SK-N-SH (cell line): ENCODE measurements at regions not wholly inside any gene's neighbourhood (a gene's known extent, or its start where the extent isn't known, plus 50 kb on each side); places are given as distances from the start of the nearest gene placed in this dataset.

Experiments
- CTCF ChIA-PET: fragments of 300-600, 350-600 bp; formaldehyde crosslinking; extraction: SDS; loops from one replicate; lab custom pipeline; 2021; lab: Yijun Ruan, JAX
- POLR2A ChIA-PET: fragments of 350-600 bp; sonication (Branson Sonifier 250); formaldehyde crosslinking; extraction: SDS; loops from one replicate; lab custom pipeline; 2020; ENCODE audit warnings: antibody characterized with exemption, inconsistent platforms; lab: Yijun Ruan, JAX
- DNase-seq: peaks from one replicate; pipeline ENCODE4 v3.0.0; 2012
- H2AFZ ChIP-seq: fragments of 200-600 bp; sonication (generic); 2 replicates; pipeline ENCODE4 v1.8.1; 2016; ENCODE audit warnings: antibody characterized with exemption, mild to moderate bottlenecking, low read depth
- H3F3A ChIP-seq: fragments of 200-600 bp; sonication (generic); replicated peaks from 2 replicates; pipeline ENCODE3; 2016; ENCODE audit warnings: antibody characterized with exemption, mild to moderate bottlenecking; ENCODE audit not compliant: insufficient read depth
- H3K27ac ChIP-seq, 2 experiments: fragments of 200-500 bp in 1 of 2; fragments of 200-600 bp in 1 of 2; sonication (Bioruptor generic) in 1 of 2; sonication (generic), shearing (Covaris generic) in 1 of 2; 2 replicates each; pipeline versions ENCODE4 v1.5.1 to v1.6.1; 2014 to 2016; ENCODE audit warnings: low read depth in 2 of 2, inconsistent platforms in 1 of 2, low read length in 1 of 2, mild to moderate bottlenecking in 1 of 2, mixed read lengths in 1 of 2
- H3K27me3 ChIP-seq: fragments of 200-600 bp; sonication (generic), shearing (Covaris generic); 2 replicates; pipeline ENCODE4 v1.6.1; 2016; ENCODE audit warnings: mixed run types; ENCODE audit not compliant: insufficient read depth
- H3K36me3 ChIP-seq, 2 experiments: fragments of 200-500 bp in 1 of 2; fragments of 200-600 bp in 1 of 2; sonication (Bioruptor generic) in 1 of 2; sonication (generic) in 1 of 2; replicated peaks in 1 of 2; 2 replicates each; pipeline versions ENCODE3 to v1.5.1; 2014 to 2016; ENCODE audit warnings: low read length in 1 of 2, mild to moderate bottlenecking in 1 of 2; ENCODE audit not compliant: insufficient read depth in 2 of 2, control insufficient read depth in 1 of 2
- H3K4me1 ChIP-seq, 2 experiments: fragments of 200-500 bp in 1 of 2; fragments of 200-600 bp in 1 of 2; sonication (Bioruptor generic) in 1 of 2; sonication (generic), shearing (Covaris generic) in 1 of 2; 2 replicates each; pipeline versions ENCODE4 v1.5.1 to v1.6.1; 2014 to 2016; ENCODE audit warnings: low read depth in 1 of 2, low read length in 1 of 2, mixed run types in 1 of 2; ENCODE audit not compliant: insufficient read depth in 2 of 2, control insufficient read depth in 1 of 2
- H3K4me2 ChIP-seq: fragments of 200-600 bp; sonication (generic), shearing (Covaris generic); 2 replicates; pipeline ENCODE4 v1.6.1; 2017; ENCODE audit warnings: mixed run types
- H3K4me3 ChIP-seq, 2 experiments: fragments of 200-500 bp in 1 of 2; fragments of 200-600 bp in 1 of 2; sonication (Bioruptor generic) in 1 of 2; sonication (generic), shearing (Covaris generic) in 1 of 2; 2 replicates each; pipeline versions ENCODE4 v1.5.1 to v1.8.1; 2014 to 2016; ENCODE audit warnings: low read depth in 2 of 2, inconsistent platforms in 1 of 2, low read length in 1 of 2, mild to moderate bottlenecking in 1 of 2, mixed read lengths in 1 of 2, moderate library complexity in 1 of 2
- H3K79me2 ChIP-seq: fragments of 200-600 bp; sonication (generic); 2 replicates; pipeline ENCODE4 v1.8.1; 2017; ENCODE audit warnings: mild to moderate bottlenecking; ENCODE audit not compliant: insufficient read depth
- H3K9ac ChIP-seq: fragments of 200-600 bp; sonication (generic); 2 replicates; pipeline ENCODE4 v1.6.1; 2017; ENCODE audit warnings: mixed run types
- H3K9me2 ChIP-seq: fragments of 200-600 bp; sonication (generic); 2 replicates; pipeline ENCODE4 v1.6.1; 2017; ENCODE audit warnings: mixed run types
- H3K9me3 ChIP-seq: fragments of 200-600 bp; sonication (generic); 2 replicates; pipeline ENCODE4 v1.6.1; 2017; ENCODE audit warnings: mixed run types, mild to moderate bottlenecking, moderate library complexity
- H4K20me1 ChIP-seq: fragments of 200-600 bp; sonication (generic); 2 replicates; pipeline ENCODE4 v1.6.1; 2017; ENCODE audit warnings: mild to moderate bottlenecking, mixed run types; ENCODE audit not compliant: insufficient read depth
- CHD2 ChIP-seq: fragments of 150-350 bp; IDR thresholded peaks from 2 replicates; pipeline ENCODE4 v1.6.1; 2018; ENCODE audit warnings: low read length; ENCODE audit not compliant: partially characterized antibody
- EP300 ChIP-seq, 2 experiments: IDR thresholded peaks; 2 replicates each; pipeline versions ENCODE4 v1.4.0 to v1.6.1; 2012; ENCODE audit warnings: borderline replicate concordance in 1 of 2, low read depth in 1 of 2, low read length in 1 of 2
- FOSL2 ChIP-seq: IDR thresholded peaks from 2 replicates; pipeline ENCODE4 v1.4.0; 2012; ENCODE audit warnings: low read depth, mild to moderate bottlenecking, moderate library complexity, borderline replicate concordance
- FOXJ3 ChIP-seq: sonication (generic); formaldehyde crosslinking; IDR thresholded peaks from 2 replicates; pipeline ENCODE4 v1.5.1; 2020; ENCODE audit warnings: mild to moderate bottlenecking, missing genetic modification reagents
- FOXM1 ChIP-seq: IDR thresholded peaks from 2 replicates; pipeline ENCODE4 v1.4.0; 2012; ENCODE audit warnings: low read depth, mild to moderate bottlenecking
- GATA2 ChIP-seq: sonication (generic); formaldehyde crosslinking; IDR thresholded peaks from 2 replicates; pipeline ENCODE4 v1.5.0; 2020; ENCODE audit warnings: mild to moderate bottlenecking, missing genetic modification reagents
- IRF3 ChIP-seq: fragments of 150-350 bp; IDR thresholded peaks from 2 replicates; pipeline ENCODE4 v1.6.1; 2016; ENCODE audit warnings: mild to moderate bottlenecking, low read depth, low read length
- MAX ChIP-seq: IDR thresholded peaks from 2 replicates; pipeline ENCODE4 v1.4.0; 2012; ENCODE audit warnings: low read depth
- NRF1 ChIP-seq: IDR thresholded peaks from 2 replicates; pipeline ENCODE4 v1.6.1; 2012; ENCODE audit warnings: low read depth, mild to moderate bottlenecking, low read length
- PBX3 ChIP-seq: IDR thresholded peaks from 2 replicates; pipeline ENCODE4; 2012
- RFX5 ChIP-seq: IDR thresholded peaks from 2 replicates; pipeline ENCODE4 v1.6.1; 2012; ENCODE audit warnings: mild to moderate bottlenecking, improper control_type of control experiment, low read length
- RXRA ChIP-seq: IDR thresholded peaks from 2 replicates; pipeline ENCODE4 v1.4.0; 2012; ENCODE audit warnings: low read depth, mild to moderate bottlenecking, borderline replicate concordance
- USF1 ChIP-seq: IDR thresholded peaks from 2 replicates; pipeline ENCODE4 v1.4.0; 2012; ENCODE audit warnings: low read depth, borderline replicate concordance
- ZBTB33 ChIP-seq: IDR thresholded peaks from 2 replicates; pipeline ENCODE4 v1.4.0; 2012; ENCODE audit warnings: low read depth, borderline replicate concordance
- WGBS: methylation state at CpG from one replicate; pipeline ENCODE4 v1.1.6; 2017; ENCODE audit warnings: low lambda C conversion rate; 5-methylcytosine and 5-hydroxymethylcytosine counted together
- TF ChIP-seq, protein P1 (sequence below): IDR thresholded peaks from 2 replicates; pipeline ENCODE4 v1.6.1; 2012; ENCODE audit warnings: mild to moderate bottlenecking, low read depth, low read length, moderate library complexity
- TF ChIP-seq, protein P2 (sequence below): fragments of 150-350 bp; IDR thresholded peaks from 2 replicates; pipeline ENCODE4 v1.6.1; 2017; ENCODE audit warnings: antibody characterized with exemption, low read length, low read depth, borderline replicate concordance

DNA sequence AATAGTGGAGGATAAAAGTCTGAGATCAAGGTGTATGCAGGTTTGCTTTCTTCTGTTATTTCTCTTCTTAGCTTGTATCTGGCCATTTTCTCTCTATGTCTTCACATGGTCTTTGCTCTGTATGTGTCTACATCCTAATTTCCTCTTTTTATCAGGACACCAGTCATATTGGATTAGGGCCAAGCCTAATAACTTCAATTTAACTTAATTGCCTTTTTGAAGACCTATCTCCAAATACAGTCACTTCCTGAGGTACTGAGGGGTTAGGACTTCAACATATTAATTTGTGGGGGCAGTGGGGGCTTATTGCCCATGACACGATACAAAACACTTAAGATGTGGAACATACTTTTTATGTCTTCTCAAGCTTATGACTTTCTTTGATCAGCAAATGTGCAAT, 632.9 kb upstream of the CELF4 start (continued):
- TF ChIP-seq, protein P1, sequence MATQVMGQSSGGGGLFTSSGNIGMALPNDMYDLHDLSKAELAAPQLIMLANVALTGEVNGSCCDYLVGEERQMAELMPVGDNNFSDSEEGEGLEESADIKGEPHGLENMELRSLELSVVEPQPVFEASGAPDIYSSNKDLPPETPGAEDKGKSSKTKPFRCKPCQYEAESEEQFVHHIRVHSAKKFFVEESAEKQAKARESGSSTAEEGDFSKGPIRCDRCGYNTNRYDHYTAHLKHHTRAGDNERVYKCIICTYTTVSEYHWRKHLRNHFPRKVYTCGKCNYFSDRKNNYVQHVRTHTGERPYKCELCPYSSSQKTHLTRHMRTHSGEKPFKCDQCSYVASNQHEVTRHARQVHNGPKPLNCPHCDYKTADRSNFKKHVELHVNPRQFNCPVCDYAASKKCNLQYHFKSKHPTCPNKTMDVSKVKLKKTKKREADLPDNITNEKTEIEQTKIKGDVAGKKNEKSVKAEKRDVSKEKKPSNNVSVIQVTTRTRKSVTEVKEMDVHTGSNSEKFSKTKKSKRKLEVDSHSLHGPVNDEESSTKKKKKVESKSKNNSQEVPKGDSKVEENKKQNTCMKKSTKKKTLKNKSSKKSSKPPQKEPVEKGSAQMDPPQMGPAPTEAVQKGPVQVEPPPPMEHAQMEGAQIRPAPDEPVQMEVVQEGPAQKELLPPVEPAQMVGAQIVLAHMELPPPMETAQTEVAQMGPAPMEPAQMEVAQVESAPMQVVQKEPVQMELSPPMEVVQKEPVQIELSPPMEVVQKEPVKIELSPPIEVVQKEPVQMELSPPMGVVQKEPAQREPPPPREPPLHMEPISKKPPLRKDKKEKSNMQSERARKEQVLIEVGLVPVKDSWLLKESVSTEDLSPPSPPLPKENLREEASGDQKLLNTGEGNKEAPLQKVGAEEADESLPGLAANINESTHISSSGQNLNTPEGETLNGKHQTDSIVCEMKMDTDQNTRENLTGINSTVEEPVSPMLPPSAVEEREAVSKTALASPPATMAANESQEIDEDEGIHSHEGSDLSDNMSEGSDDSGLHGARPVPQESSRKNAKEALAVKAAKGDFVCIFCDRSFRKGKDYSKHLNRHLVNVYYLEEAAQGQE, result no peak
- TF ChIP-seq MAX (no peak), EP300 (IDR thresholded peaks at IDR 0.05; ENCODE audit: borderline replicate concordance in 1 of 2, low read depth in 1 of 2, low read length in 1 of 2) (no peak)

DNA sequence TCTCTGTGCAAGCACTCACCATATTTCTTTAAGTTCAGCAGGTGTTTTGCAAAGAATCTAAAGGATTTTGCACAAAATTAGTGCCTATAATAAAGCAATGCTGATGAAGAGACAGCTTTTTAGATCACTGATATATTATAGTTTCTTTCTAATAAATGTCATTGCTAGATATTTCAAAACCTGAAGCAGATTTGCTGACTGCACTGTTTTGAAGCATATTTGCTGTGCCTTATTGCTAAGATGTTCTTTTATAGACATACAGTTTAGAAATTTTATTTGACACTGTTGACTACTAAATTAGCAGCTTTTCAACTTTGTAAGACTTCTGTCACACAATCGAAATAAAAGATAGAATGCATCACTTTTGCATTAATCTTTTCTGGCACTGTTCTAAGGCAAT, 620.9 kb upstream of the CELF4 start:
- Histone ChIP-seq H3K27me3 (no peaks in the 10 kb centered on the region), H3K79me2 (no peaks in the 10 kb centered on the region), H3K9me3 (peaks cover 4% of the 10 kb centered on the region), H3K9me2 (no peaks in the 10 kb centered on the region; the same call in 1 of the 2 replicates), H3K27ac (no peak overlapping the region), H4K20me1 (no peaks in the 10 kb centered on the region), H3K4me1 (no peaks in the 10 kb centered on the region), H3K9ac (no peak overlapping the region), H2AFZ (no peak overlapping the region), H3F3A (no peaks in the 10 kb centered on the region), H3K36me3 (no peaks in the 10 kb centered on the region), H3K4me2 (no peak overlapping the region), H3K4me3 (no peak overlapping the region)
- TF ChIP-seq IRF3 (no peak), EP300 (IDR thresholded peaks at IDR 0.05; ENCODE audit: borderline replicate concordance in 1 of 2, low read depth in 1 of 2, low read length in 1 of 2) (no peak), RXRA (no peak), CHD2 (no peak), FOXJ3 (CRISPR knock-in tag) (no peak), FOSL2 (no peak), NRF1 (no peak), FOXM1 (no peak), PBX3 (no peak), USF1 (no peak), GATA2 (CRISPR knock-in tag) (no peak), RFX5 (no peak), ZBTB33 (no peak)
- TF ChIP-seq, protein P2, sequence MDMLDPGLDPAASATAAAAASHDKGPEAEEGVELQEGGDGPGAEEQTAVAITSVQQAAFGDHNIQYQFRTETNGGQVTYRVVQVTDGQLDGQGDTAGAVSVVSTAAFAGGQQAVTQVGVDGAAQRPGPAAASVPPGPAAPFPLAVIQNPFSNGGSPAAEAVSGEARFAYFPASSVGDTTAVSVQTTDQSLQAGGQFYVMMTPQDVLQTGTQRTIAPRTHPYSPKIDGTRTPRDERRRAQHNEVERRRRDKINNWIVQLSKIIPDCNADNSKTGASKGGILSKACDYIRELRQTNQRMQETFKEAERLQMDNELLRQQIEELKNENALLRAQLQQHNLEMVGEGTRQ, result no peak
- 5% methylated on average over 1 of the region's 1 CpG for WGBS
- CTCF ChIA-PET, result no interaction called here
- POLR2A ChIA-PET, result no interaction called here
- DNase-seq, result no peak
